ENCODE measurements at regions not wholly inside any gene's neighbourhood (a gene's known extent, or its start where the extent isn't known, plus 50 kb on each side); places are given as distances from the start of the nearest gene placed in this dataset.

DNA sequence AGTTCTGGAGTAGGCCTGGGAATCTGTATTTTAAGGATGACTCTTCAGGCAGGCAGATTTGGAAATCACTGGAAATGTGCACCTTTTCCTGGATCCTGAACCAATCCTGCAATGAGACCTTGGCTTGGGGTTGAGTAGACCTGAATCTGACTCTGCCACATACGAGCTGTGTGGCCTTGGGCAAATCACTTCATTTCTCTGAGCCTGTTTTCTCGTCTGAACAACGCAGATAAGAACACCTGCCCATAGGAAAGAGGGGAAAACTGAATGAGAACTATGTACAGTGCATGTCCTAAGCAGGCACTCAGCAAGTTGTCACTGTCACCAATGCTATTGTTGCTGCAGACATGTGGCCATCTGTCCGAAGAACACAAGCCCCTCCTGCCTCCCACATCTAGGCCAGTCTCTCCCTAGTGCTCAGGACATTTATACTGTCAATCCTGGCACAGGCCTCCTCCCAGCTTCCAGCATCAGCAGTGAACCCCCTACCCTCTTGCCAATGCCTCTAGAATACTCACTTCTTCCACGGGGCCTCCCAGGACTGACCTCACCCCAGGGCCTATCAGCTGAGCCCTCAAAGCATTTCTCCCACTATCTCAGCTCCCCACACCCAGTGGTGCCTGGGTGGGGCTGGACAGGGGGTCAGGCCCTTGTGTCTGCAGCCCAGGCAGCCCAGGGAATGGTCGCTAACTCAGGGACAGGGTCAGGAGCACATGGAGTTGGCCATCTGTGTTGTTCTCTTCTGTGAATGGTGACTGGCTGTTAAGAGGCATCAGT, 88.8 kb upstream of the ZBTB40 start:
- TF ChIP-seq, protein P1, sequence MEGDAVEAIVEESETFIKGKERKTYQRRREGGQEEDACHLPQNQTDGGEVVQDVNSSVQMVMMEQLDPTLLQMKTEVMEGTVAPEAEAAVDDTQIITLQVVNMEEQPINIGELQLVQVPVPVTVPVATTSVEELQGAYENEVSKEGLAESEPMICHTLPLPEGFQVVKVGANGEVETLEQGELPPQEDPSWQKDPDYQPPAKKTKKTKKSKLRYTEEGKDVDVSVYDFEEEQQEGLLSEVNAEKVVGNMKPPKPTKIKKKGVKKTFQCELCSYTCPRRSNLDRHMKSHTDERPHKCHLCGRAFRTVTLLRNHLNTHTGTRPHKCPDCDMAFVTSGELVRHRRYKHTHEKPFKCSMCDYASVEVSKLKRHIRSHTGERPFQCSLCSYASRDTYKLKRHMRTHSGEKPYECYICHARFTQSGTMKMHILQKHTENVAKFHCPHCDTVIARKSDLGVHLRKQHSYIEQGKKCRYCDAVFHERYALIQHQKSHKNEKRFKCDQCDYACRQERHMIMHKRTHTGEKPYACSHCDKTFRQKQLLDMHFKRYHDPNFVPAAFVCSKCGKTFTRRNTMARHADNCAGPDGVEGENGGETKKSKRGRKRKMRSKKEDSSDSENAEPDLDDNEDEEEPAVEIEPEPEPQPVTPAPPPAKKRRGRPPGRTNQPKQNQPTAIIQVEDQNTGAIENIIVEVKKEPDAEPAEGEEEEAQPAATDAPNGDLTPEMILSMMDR (IDR thresholded peaks at IDR 0.05): no peak
- TF ChIP-seq POLR2A (IDR thresholded peaks at IDR 0.05): no peak

Data from uterus (tissue), 2 donors.